HL-60 (cell line): ENCODE measurements at regions not wholly inside any gene's neighbourhood (a gene's known extent, or its start where the extent isn't known, plus 50 kb on each side); places are given as distances from the start of the nearest gene placed in this dataset.

ENCODE experiments used
- CTCF ChIP-seq: IDR thresholded peaks from one replicate; pipeline ENCODE4 v1.5.1; 2011; ENCODE audit warnings: low read length, control low read depth, inconsistent platforms; ENCODE audit not compliant: insufficient read depth
- GABPA ChIP-seq: IDR thresholded peaks from 2 replicates; pipeline ENCODE4 v1.6.1; 2012; ENCODE audit warnings: low read depth
- POLR2AphosphoS5 ChIP-seq: IDR thresholded peaks from 2 replicates; pipeline ENCODE4 v1.6.1; 2012; ENCODE audit warnings: low read depth
- REST ChIP-seq: IDR thresholded peaks from 2 replicates; pipeline ENCODE4 v1.6.1; 2012; ENCODE audit warnings: low read depth; ENCODE audit not compliant: insufficient replicate concordance

- TF ChIP-seq CTCF, result no peak
- TF ChIP-seq GABPA, result no peak
- no peak for TF ChIP-seq REST
- no peak for TF ChIP-seq POLR2AphosphoS5
Measured at GRCh38 chr4:145414841-145415240, 66.8 kb upstream of the SMAD1 start.
